DOHH2 (cell line): ENCODE measurements at regions not wholly inside any gene's neighbourhood (a gene's known extent, or its start where the extent isn't known, plus 50 kb on each side); places are given as distances from the start of the nearest gene placed in this dataset.

ENCODE experiments used
- H3F3A ChIP-seq: fragments of 200-600 bp; sonication (generic), shearing (Covaris generic); 2 replicates; pipeline ENCODE4 v1.6.0; 2016; ENCODE audit warnings: antibody characterized with exemption, mild to moderate bottlenecking; ENCODE audit not compliant: control insufficient read depth, insufficient read depth
- H3K27ac ChIP-seq: fragments of 200-600 bp; sonication (generic); 2 replicates; pipeline ENCODE4 v1.5.1; 2014; ENCODE audit warnings: low read depth, mild to moderate bottlenecking, low read length, moderate library complexity
- H3K27me3 ChIP-seq: fragments of 200-600 bp; sonication (generic); 2 replicates; pipeline ENCODE4 v1.6.1; 2014; ENCODE audit warnings: mild to moderate bottlenecking, low read length, mixed read lengths; ENCODE audit not compliant: control insufficient read depth
- H3K36me3 ChIP-seq: fragments of 200-600 bp; sonication (generic); 2 replicates; pipeline ENCODE4 v1.6.1; 2014; ENCODE audit warnings: mild to moderate bottlenecking, low read length, moderate library complexity, mixed read lengths; ENCODE audit not compliant: control insufficient read depth
- H3K4me1 ChIP-seq: fragments of 200-600 bp; sonication (generic); 2 replicates; pipeline ENCODE4 v1.6.1; 2014; ENCODE audit warnings: mild to moderate bottlenecking, low read length, mixed read lengths; ENCODE audit not compliant: control insufficient read depth
- H3K4me2 ChIP-seq: fragments of 200-600 bp; sonication (generic); 2 replicates; pipeline ENCODE4 v1.6.0; 2014; ENCODE audit warnings: mild to moderate bottlenecking, low read length, moderate library complexity
- H3K4me3 ChIP-seq: fragments of 200-600 bp; sonication (generic); 2 replicates; pipeline ENCODE4 v1.5.1; 2014; ENCODE audit warnings: mild to moderate bottlenecking, low read length, mixed read lengths
- H3K79me2 ChIP-seq: fragments of 200-600 bp; sonication (generic); 2 replicates; pipeline ENCODE4 v1.6.1; 2014; ENCODE audit warnings: mild to moderate bottlenecking, low read length, mixed read lengths; ENCODE audit not compliant: control insufficient read depth
- H3K9me2 ChIP-seq: fragments of 200-600 bp; sonication (generic); replicated peaks from 2 replicates; pipeline ENCODE4 v1.6.1; 2014; ENCODE audit warnings: mild to moderate bottlenecking, low read length, mixed read lengths; ENCODE audit not compliant: control insufficient read depth
- H3K9me3 ChIP-seq: fragments of 200-600 bp; sonication (generic); 2 replicates; pipeline ENCODE4 v1.6.1; 2014; ENCODE audit warnings: antibody characterized with exemption, low read length, mixed read lengths; ENCODE audit not compliant: control insufficient read depth, insufficient read depth
- H4K20me1 ChIP-seq: fragments of 200-600 bp; sonication (generic); 2 replicates; pipeline ENCODE4 v1.6.0; 2014; ENCODE audit warnings: low read depth, mild to moderate bottlenecking, antibody characterized with exemption, low read length, moderate library complexity; ENCODE audit not compliant: control insufficient read depth, insufficient read depth
- EZH2phosphoT487 ChIP-seq: fragments of 200-600 bp; sonication (generic); IDR thresholded peaks from 2 replicates; pipeline ENCODE4 v1.6.1; 2017; ENCODE audit warnings: borderline replicate concordance, mild to moderate bottlenecking, antibody characterized with exemption, low read length, moderate library complexity, mixed read lengths
- TF ChIP-seq, protein P1 (sequence below): fragments of 200-600 bp; sonication (generic); IDR thresholded peaks from one replicate; pipeline ENCODE4 v1.5.1; 2014; ENCODE audit warnings: antibody characterized with exemption, mild to moderate bottlenecking, low read depth, low read length; ENCODE audit not compliant: poor library complexity, severe bottlenecking

DNA sequence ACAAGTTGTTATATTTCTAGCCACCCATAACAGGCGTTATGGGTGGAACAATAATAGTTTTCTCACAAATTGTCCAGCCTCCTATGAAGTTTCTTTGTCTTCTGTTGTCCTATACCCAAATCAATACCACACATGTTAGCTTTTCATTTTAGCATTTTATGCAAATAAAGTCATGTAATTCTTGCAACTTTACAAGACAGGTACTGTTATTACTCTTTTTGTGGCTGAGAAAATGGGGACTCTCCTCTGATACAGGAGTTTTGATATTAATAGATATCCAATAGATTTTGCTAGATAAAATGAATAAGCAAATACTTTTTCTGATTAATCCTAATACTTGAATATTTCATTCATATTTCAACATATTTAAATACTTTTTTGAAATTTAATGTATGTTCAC is 151.0 kb downstream of the PMAIP1 start:
- TF ChIP-seq, protein P1, sequence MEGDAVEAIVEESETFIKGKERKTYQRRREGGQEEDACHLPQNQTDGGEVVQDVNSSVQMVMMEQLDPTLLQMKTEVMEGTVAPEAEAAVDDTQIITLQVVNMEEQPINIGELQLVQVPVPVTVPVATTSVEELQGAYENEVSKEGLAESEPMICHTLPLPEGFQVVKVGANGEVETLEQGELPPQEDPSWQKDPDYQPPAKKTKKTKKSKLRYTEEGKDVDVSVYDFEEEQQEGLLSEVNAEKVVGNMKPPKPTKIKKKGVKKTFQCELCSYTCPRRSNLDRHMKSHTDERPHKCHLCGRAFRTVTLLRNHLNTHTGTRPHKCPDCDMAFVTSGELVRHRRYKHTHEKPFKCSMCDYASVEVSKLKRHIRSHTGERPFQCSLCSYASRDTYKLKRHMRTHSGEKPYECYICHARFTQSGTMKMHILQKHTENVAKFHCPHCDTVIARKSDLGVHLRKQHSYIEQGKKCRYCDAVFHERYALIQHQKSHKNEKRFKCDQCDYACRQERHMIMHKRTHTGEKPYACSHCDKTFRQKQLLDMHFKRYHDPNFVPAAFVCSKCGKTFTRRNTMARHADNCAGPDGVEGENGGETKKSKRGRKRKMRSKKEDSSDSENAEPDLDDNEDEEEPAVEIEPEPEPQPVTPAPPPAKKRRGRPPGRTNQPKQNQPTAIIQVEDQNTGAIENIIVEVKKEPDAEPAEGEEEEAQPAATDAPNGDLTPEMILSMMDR: no peak
- TF ChIP-seq EZH2phosphoT487: no peak

DNA sequence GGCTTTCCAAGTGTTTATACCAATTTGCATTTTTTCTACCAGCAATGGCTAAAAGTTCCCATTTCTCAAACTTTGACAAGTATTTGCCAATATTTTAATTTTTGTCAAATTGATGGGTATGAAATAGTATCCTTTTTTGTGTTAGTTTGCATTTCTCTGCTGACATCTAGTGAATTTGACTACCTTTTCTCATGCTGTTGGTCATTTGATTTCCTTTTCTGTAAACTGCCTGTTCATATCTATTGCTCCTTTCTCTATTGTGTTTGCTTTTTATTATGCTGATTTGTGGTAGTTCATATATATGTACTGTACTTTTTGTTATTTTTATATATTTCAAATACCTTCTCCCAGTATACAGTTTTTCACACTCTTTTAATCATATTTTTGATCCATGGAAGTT is 149.4 kb downstream of the PMAIP1 start:
- H3K4me3 ChIP-seq: no peak overlapping the region
- no peaks in the 10 kb centered on the region for H3F3A ChIP-seq
- TF ChIP-seq EZH2phosphoT487: no peak
- TF ChIP-seq, protein P1: no peak
- no peaks in the 10 kb centered on the region; the same call in 1 of the 2 replicates for H3K27me3 ChIP-seq
- no peaks in the 10 kb centered on the region for H3K79me2 ChIP-seq
- H3K9me3 ChIP-seq: no peaks in the 10 kb centered on the region
- no peaks in the 10 kb centered on the region for H3K9me2 ChIP-seq
- H3K4me1 ChIP-seq: no peaks in the 10 kb centered on the region
- no peak overlapping the region for H3K27ac ChIP-seq
- no peaks in the 10 kb centered on the region for H3K36me3 ChIP-seq
- H4K20me1 ChIP-seq: no peaks in the 10 kb centered on the region
- no peak overlapping the region for H3K4me2 ChIP-seq

More for the DNA sequence above, 151.0 kb downstream of the PMAIP1 start:
- H3F3A ChIP-seq: no peaks in the 10 kb centered on the region
- H3K4me1 ChIP-seq: no peaks in the 10 kb centered on the region
- H3K9me2 ChIP-seq: no peaks in the 10 kb centered on the region
- no peak overlapping the region for H3K4me2 ChIP-seq
- no peaks in the 10 kb centered on the region for H3K9me3 ChIP-seq
- H3K27ac ChIP-seq: no peak overlapping the region
- no peaks in the 10 kb centered on the region; the same call in 1 of the 2 replicates for H3K27me3 ChIP-seq
- H3K4me3 ChIP-seq: no peak overlapping the region
- H3K79me2 ChIP-seq: no peaks in the 10 kb centered on the region
- no peaks in the 10 kb centered on the region for H3K36me3 ChIP-seq
- H4K20me1 ChIP-seq: no peaks in the 10 kb centered on the region

DNA sequence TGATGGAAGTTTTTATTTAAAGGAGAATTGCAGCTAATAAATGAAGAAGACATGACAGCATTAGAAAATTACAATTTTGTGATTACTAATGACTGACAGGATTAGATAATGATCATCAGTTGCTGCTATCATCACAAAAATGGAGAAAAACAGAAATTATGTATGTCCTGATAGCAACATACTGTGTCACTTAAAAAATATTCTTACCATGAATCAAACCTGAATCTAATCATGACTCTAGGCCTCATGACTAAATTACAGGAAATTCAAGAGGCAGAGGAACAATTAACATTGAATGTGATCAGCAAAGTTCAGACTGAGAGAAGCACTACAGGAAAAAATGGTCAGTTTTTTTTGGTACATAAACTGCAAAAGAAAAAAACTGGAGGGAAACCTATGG is 147.8 kb downstream of the PMAIP1 start:
- Histone ChIP-seq H3K9me3 (no peaks in the 10 kb centered on the region), H3K4me2 (no peak overlapping the region), H3K79me2 (no peaks in the 10 kb centered on the region), H3K4me3 (no peak overlapping the region), H3K36me3 (no peaks in the 10 kb centered on the region), H3F3A (no peaks in the 10 kb centered on the region), H3K4me1 (no peaks in the 10 kb centered on the region), H3K9me2 (no peaks in the 10 kb centered on the region), H3K27ac (no peak overlapping the region), H3K27me3 (no peaks in the 10 kb centered on the region; the same call in 1 of the 2 replicates), H4K20me1 (no peaks in the 10 kb centered on the region)
- TF ChIP-seq EZH2phosphoT487: no peak
- TF ChIP-seq, protein P1: no peak
